ENCODE measurements at regions not wholly inside any gene's neighbourhood (a gene's known extent, or its start where the extent isn't known, plus 50 kb on each side); places are given as distances from the start of the nearest gene placed in this dataset.

GRCh38 chr10:78629773-78630172 lies 439.0 kb upstream of the ZMIZ1 start:
- TF ChIP-seq ZNF274 (IDR thresholded peaks at IDR 0.05; ENCODE audit: low read depth, low read length): no peak
- TF ChIP-seq YY1 (IDR thresholded peaks at IDR 0.05; ENCODE audit: insufficient read depth, insufficient read length): no peak
